H1 (cell line): ENCODE measurements at regions not wholly inside any gene's neighbourhood (a gene's known extent, or its start where the extent isn't known, plus 50 kb on each side); places are given as distances from the start of the nearest gene placed in this dataset.

Experiments
- CTCF ChIA-PET: fragments of 300-600 bp; sonication (Branson Sonifier 250); formaldehyde crosslinking; loops from one replicate; lab custom pipeline; 2021; ENCODE audit not compliant: partially characterized antibody; lab: Charles Lee
- POLR2A ChIA-PET: fragments of 300-600 bp; sonication (Branson Sonifier 250); formaldehyde crosslinking; loops from one replicate; lab custom pipeline; 2021; ENCODE audit warnings: inconsistent platforms; ENCODE audit not compliant: partially characterized antibody; lab: Charles Lee
- DNase-seq, 2 experiments: peaks; one replicate each; pipeline versions ENCODE4 v3.0.0 to v3.0.0-alpha.2; 2010 to 2022; ENCODE audit warnings: low spot score in 2 of 2, low read depth in 1 of 2, mixed read lengths in 1 of 2
- FAIRE-seq: peaks from 2 replicates; lab custom pipeline; 2011; peaks lifted over from hg19 to GRCh38; lab: Jason Lieb, UNC
- H2AFZ ChIP-seq: 2 replicates; pipeline ENCODE4 v1.8.1; 2012; ENCODE audit warnings: low read length, inconsistent platforms
- H2AK5ac ChIP-seq: 2 replicates; pipeline ENCODE4 v1.6.1; 2013; ENCODE audit warnings: low read depth, low read length
- H2BK120ac ChIP-seq: replicated peaks from 2 replicates; pipeline ENCODE3; 2013; ENCODE audit warnings: low read depth, low read length, inconsistent platforms
- H2BK12ac ChIP-seq: 2 replicates; pipeline ENCODE4 v1.6.1; 2013; ENCODE audit warnings: low read depth, low read length
- H2BK15ac ChIP-seq: 2 replicates; pipeline ENCODE4 v1.6.1; 2013; ENCODE audit warnings: low read length
- H2BK20ac ChIP-seq: 2 replicates; pipeline ENCODE4 v1.6.1; 2013; ENCODE audit warnings: low read length
- H2BK5ac ChIP-seq: 2 replicates; pipeline ENCODE4 v1.6.1; 2013; ENCODE audit warnings: low read depth, low read length
- H3K14ac ChIP-seq: 2 replicates; pipeline ENCODE4 v1.6.1; 2013; ENCODE audit warnings: inconsistent platforms; ENCODE audit not compliant: insufficient read length
- H3K18ac ChIP-seq: 2 replicates; pipeline ENCODE4 v1.6.1; 2013; ENCODE audit warnings: low read length; ENCODE audit errors: extremely low read depth
- H3K23ac ChIP-seq: 2 replicates; pipeline ENCODE4 v1.6.1; 2013; ENCODE audit warnings: inconsistent platforms; ENCODE audit not compliant: insufficient read length
- H3K23me2 ChIP-seq: 2 replicates; pipeline ENCODE4 v1.6.1; 2013; ENCODE audit warnings: low read depth, low read length
- H3K27ac ChIP-seq: 2 replicates; pipeline ENCODE4 v1.6.1; 2011; ENCODE audit warnings: low read depth, low read length, inconsistent platforms
- H3K27me3 ChIP-seq, 4 experiments: replicated peaks in 1 of 4; 1 replicate in 1 of 4; 2 replicates in 3 of 4; pipeline versions ENCODE4 v1.6.1 to v1.8.1; 2011 to 2013; ENCODE audit warnings: low read length in 3 of 4, mild to moderate bottlenecking in 3 of 4, inconsistent platforms in 2 of 4, mixed read lengths in 2 of 4, moderate library complexity in 1 of 4; ENCODE audit not compliant: control insufficient read depth in 3 of 4, insufficient read depth in 3 of 4; ENCODE audit errors: extremely low read depth in 1 of 4
- H3K36me3 ChIP-seq, 4 experiments: 2 replicates each; pipeline versions ENCODE4 v1.6.1 to v1.8.1; 2011 to 2013; ENCODE audit warnings: mild to moderate bottlenecking in 4 of 4, low read length in 3 of 4, moderate library complexity in 2 of 4, control low read depth in 1 of 4, inconsistent platforms in 1 of 4; ENCODE audit not compliant: insufficient read depth in 4 of 4, control insufficient read depth in 2 of 4
- H3K4ac ChIP-seq: replicated peaks from 2 replicates; pipeline ENCODE3; 2013; ENCODE audit warnings: low read length, low read depth, mixed read lengths, inconsistent platforms; ENCODE audit not compliant: insufficient read length
- H3K4me1 ChIP-seq, 4 experiments: replicated peaks in 1 of 4; 1 replicate in 1 of 4; 2 replicates in 3 of 4; pipeline versions ENCODE4 v1.6.1 to v1.8.1; 2011 to 2013; ENCODE audit warnings: low read length in 3 of 4, inconsistent platforms in 2 of 4, mixed read lengths in 1 of 4; ENCODE audit not compliant: insufficient read depth in 4 of 4, control insufficient read depth in 3 of 4
- H3K4me2 ChIP-seq, 2 experiments: 2 replicates each; pipeline versions ENCODE4 v1.6.1 to v1.8.1; 2011 to 2013; ENCODE audit warnings: low read depth in 2 of 2, low read length in 2 of 2, control low read depth in 1 of 2, inconsistent platforms in 1 of 2, mild to moderate bottlenecking in 1 of 2; ENCODE audit not compliant: insufficient read depth in 1 of 2
- H3K4me3 ChIP-seq, 4 experiments: fragments of 200-600, 300-600 bp in 1 of 4; sonication (generic), shearing (Covaris generic), sonication (Bioruptor Twin) in 1 of 4; 2 replicates each; pipeline versions ENCODE4 v1.5.1 to v1.8.1; 2011 to 2016; ENCODE audit warnings: low read length in 4 of 4, low read depth in 3 of 4, control low read depth in 2 of 4, inconsistent platforms in 2 of 4, mild to moderate bottlenecking in 2 of 4, mixed read lengths in 1 of 4, moderate library complexity in 1 of 4; ENCODE audit not compliant: insufficient read depth in 2 of 4; ENCODE audit errors: extremely low read depth in 1 of 4
- H3K56ac ChIP-seq: replicated peaks from 2 replicates; pipeline ENCODE3; 2013; ENCODE audit warnings: low read depth, mild to moderate bottlenecking, mixed read lengths, low read length, inconsistent platforms; ENCODE audit not compliant: insufficient read length
- H3K79me1 ChIP-seq: 2 replicates; pipeline ENCODE4 v1.6.1; 2013; ENCODE audit warnings: low read depth, low read length, control low read depth
- H3K79me2 ChIP-seq, 2 experiments: 2 replicates each; pipeline versions ENCODE4 v1.6.1 to v1.8.1; 2012 to 2013; ENCODE audit warnings: low read length in 2 of 2, mild to moderate bottlenecking in 2 of 2, inconsistent platforms in 1 of 2; ENCODE audit not compliant: insufficient read depth in 2 of 2, control insufficient read depth in 1 of 2
- H3K9ac ChIP-seq, 4 experiments: replicated peaks in 1 of 4; 1 replicate in 1 of 4; 2 replicates in 3 of 4; pipeline versions ENCODE4 v1.6.1 to v1.8.1; 2011 to 2013; ENCODE audit warnings: low read depth in 3 of 4, low read length in 3 of 4, control low read depth in 2 of 4, mild to moderate bottlenecking in 2 of 4, moderate library complexity in 2 of 4, inconsistent platforms in 1 of 4; ENCODE audit errors: extremely low read depth in 1 of 4
- H3K9me3 ChIP-seq, 2 experiments: 2 replicates each; pipeline versions ENCODE4 v1.6.1 to v1.8.1; 2012 to 2013; ENCODE audit warnings: mild to moderate bottlenecking in 2 of 2, moderate library complexity in 2 of 2, control low read depth in 1 of 2, inconsistent platforms in 1 of 2, low read depth in 1 of 2, low read length in 1 of 2, mixed read lengths in 1 of 2; ENCODE audit not compliant: insufficient read depth in 2 of 2
- H4K20me1 ChIP-seq, 2 experiments: replicated peaks in 1 of 2; 2 replicates each; pipeline versions ENCODE3 to v1.8.1; 2011 to 2013; ENCODE audit warnings: inconsistent platforms in 2 of 2, low read length in 2 of 2, mild to moderate bottlenecking in 1 of 2; ENCODE audit not compliant: insufficient read depth in 2 of 2, control insufficient read depth in 1 of 2
- H4K5ac ChIP-seq: 2 replicates; pipeline ENCODE4 v1.6.1; 2013; ENCODE audit warnings: low read length, low read depth, mixed read lengths, inconsistent platforms; ENCODE audit not compliant: insufficient read length
- H4K8ac ChIP-seq: 2 replicates; pipeline ENCODE4 v1.8.0; 2013; ENCODE audit warnings: mild to moderate bottlenecking, moderate library complexity, low read length, inconsistent platforms; ENCODE audit not compliant: insufficient read depth; ENCODE audit errors: extremely low read depth
- H4K91ac ChIP-seq: replicated peaks from 2 replicates; pipeline ENCODE3; 2013; ENCODE audit warnings: low read length, mixed read lengths, inconsistent platforms; ENCODE audit not compliant: insufficient read length
- ASH2L ChIP-seq: fragments of 200-600, 300-600 bp; sonication (generic); IDR thresholded peaks from one replicate; pipeline ENCODE4 v1.7.1; 2017; ENCODE audit warnings: low read length
- BACH1 ChIP-seq: IDR thresholded peaks from 2 replicates; pipeline ENCODE4 v1.6.1; 2012; ENCODE audit warnings: low read length, improper control_type of control experiment
- CTBP2 ChIP-seq: IDR thresholded peaks from 2 replicates; pipeline ENCODE4 v1.7.0; 2011; ENCODE audit warnings: borderline replicate concordance, mild to moderate bottlenecking, moderate library complexity, mixed read lengths, low read length; ENCODE audit not compliant: insufficient read depth, insufficient read length
- POU5F1 ChIP-seq: IDR thresholded peaks from 2 replicates; pipeline ENCODE4 v1.6.1; 2011; ENCODE audit warnings: low read depth, mild to moderate bottlenecking, low read length, moderate library complexity
- RFX5 ChIP-seq: IDR thresholded peaks from 2 replicates; pipeline ENCODE4 v1.6.1; 2011; ENCODE audit warnings: low read depth, low read length, improper control_type of control experiment, borderline replicate concordance
- SAP30 ChIP-seq: fragments of 300-600 bp; sonication (generic); IDR thresholded peaks from 2 replicates; pipeline ENCODE4 v1.7.1; 2012; ENCODE audit warnings: low read length, moderate library complexity, mild to moderate bottlenecking, inconsistent platforms; ENCODE audit not compliant: insufficient read depth, insufficient replicate concordance
- SIX5 ChIP-seq: IDR thresholded peaks from 2 replicates; pipeline ENCODE4 v1.6.1; 2011; ENCODE audit warnings: mild to moderate bottlenecking, low read depth, low read length
- SP4 ChIP-seq: IDR thresholded peaks from 2 replicates; pipeline ENCODE4 v1.6.1; 2012; ENCODE audit warnings: low read length, inconsistent platforms
- SRF ChIP-seq: IDR thresholded peaks from 2 replicates; pipeline ENCODE4 v1.6.1; 2011; ENCODE audit warnings: mild to moderate bottlenecking, low read depth, low read length, moderate library complexity
- TF ChIP-seq, protein P1 (sequence below): IDR thresholded peaks from 2 replicates; pipeline ENCODE4 v1.6.1; 2011; ENCODE audit warnings: low read length, improper control_type of control experiment

- FAIRE-seq = no peak
- POLR2A ChIA-PET = no interaction called here
These were observed 150.9 kb upstream of the PRSS58 start for GRCh38 chr7:142408794-142409193.

More at GRCh38 chr7:142408794-142409193, 150.9 kb upstream of the PRSS58 start:
- H3K56ac ChIP-seq = no peak overlapping the region
- no peaks in the 10 kb centered on the region for H4K20me1 ChIP-seq
- H4K91ac ChIP-seq = no peak overlapping the region
- no peak for DNase-seq
- CTCF ChIA-PET = interaction anchor here (0.8 to 6.2 kb wide), 10 partner anchors 17 to 107 kb away, joined by 3 to 26 read pairs (median 4); no protein-coding TSS in a partner anchor
- no peak overlapping the region for H4K5ac ChIP-seq
- no peak overlapping the region for H2AFZ ChIP-seq
- no peak overlapping the region for H3K9ac ChIP-seq
- H3K23me2 ChIP-seq = no peaks in the 10 kb centered on the region
- no peaks in the 10 kb centered on the region for H3K36me3 ChIP-seq
- no peak overlapping the region for H2BK5ac ChIP-seq
- no peak overlapping the region for H2BK15ac ChIP-seq
- no peak overlapping the region for H2BK120ac ChIP-seq
- H3K79me2 ChIP-seq = no peaks in the 10 kb centered on the region
- H3K18ac ChIP-seq = no peak overlapping the region
- no peaks in the 10 kb centered on the region for H3K9me3 ChIP-seq
- no peak overlapping the region for H2BK20ac ChIP-seq
- no peak overlapping the region for H3K4ac ChIP-seq
- no peak overlapping the region for H2AK5ac ChIP-seq
- TF ChIP-seq, protein P1, sequence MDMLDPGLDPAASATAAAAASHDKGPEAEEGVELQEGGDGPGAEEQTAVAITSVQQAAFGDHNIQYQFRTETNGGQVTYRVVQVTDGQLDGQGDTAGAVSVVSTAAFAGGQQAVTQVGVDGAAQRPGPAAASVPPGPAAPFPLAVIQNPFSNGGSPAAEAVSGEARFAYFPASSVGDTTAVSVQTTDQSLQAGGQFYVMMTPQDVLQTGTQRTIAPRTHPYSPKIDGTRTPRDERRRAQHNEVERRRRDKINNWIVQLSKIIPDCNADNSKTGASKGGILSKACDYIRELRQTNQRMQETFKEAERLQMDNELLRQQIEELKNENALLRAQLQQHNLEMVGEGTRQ = no peak
- no peak for TF ChIP-seq SAP30
- no peak for TF ChIP-seq BACH1
- no peak for TF ChIP-seq SIX5
- TF ChIP-seq POU5F1 = no peak
- TF ChIP-seq SP4 = no peak
- TF ChIP-seq SRF = no peak
- no peak for TF ChIP-seq RFX5
- TF ChIP-seq ASH2L = no peak
- TF ChIP-seq CTBP2 = no peak
- TF ChIP-seq, all 59 proteins: peak for 0
- Histone ChIP-seq H3K4me3 (no peak overlapping the region), H3K79me1 (no peaks in the 10 kb centered on the region), H4K8ac (no peak overlapping the region), H3K4me1 (no peaks in the 10 kb centered on the region), H3K14ac (no peak overlapping the region), H3K27ac (no peak overlapping the region), H3K23ac (no peak overlapping the region), H3K4me2 (no peak overlapping the region), H2BK12ac (no peak overlapping the region), H3K27me3 (no peaks in the 10 kb centered on the region)
